ENCODE measurements at regions not wholly inside any gene's neighbourhood (a gene's known extent, or its start where the extent isn't known, plus 50 kb on each side); places are given as distances from the start of the nearest gene placed in this dataset.
"Not testable (repeated sequence)": the region's sequence is repeated elsewhere in the genome, so short reads cannot be mapped to it uniquely, and the experiment has no call there.

- DNase-seq, result no peak
Measured at GRCh38 chr6:144360401-144360800, 75.3 kb downstream of the UTRN start.

GRCh38 chr6:144361016-144361415 lies 75.9 kb downstream of the UTRN start:
- no peak for DNase-seq

GRCh38 chr6:144362042-144363018 lies 77.2 kb downstream of the UTRN start:
- no peak for DNase-seq

GRCh38 chr6:144364208-144364720 lies 79.1 kb downstream of the UTRN start:
- no peak for DNase-seq

GRCh38 chr6:144364782-144365181 lies 79.6 kb downstream of the UTRN start:
- no peak for DNase-seq

GRCh38 chr6:144365271-144365670 lies 80.1 kb downstream of the UTRN start:
- DNase-seq, result no peak

GRCh38 chr6:144369696-144370095 lies 84.6 kb downstream of the UTRN start:
- DNase-seq, result not testable (repeated sequence)

- no peak for DNase-seq
Measured at GRCh38 chr6:144372116-144372515, 87.0 kb downstream of the UTRN start.

- DNase-seq, result no peak
Measured at GRCh38 chr6:144372611-144373594, 87.8 kb downstream of the UTRN start.

GRCh38 chr6:144374525-144374924 lies 89.4 kb downstream of the UTRN start:
- not testable (repeated sequence) for DNase-seq

GRCh38 chr6:144377586-144378210 lies 92.6 kb downstream of the UTRN start:
- no peak for DNase-seq

- no peak for DNase-seq
Measured at GRCh38 chr6:144378437-144378836, 93.3 kb downstream of the UTRN start.

GRCh38 chr6:144379356-144379755 lies 94.2 kb downstream of the UTRN start:
- DNase-seq, result no peak

GRCh38 chr6:144381499-144381898 lies 96.4 kb downstream of the UTRN start:
- DNase-seq, result not testable (repeated sequence)

GRCh38 chr6:144383336-144383735 lies 98.2 kb downstream of the UTRN start:
- DNase-seq, result no peak

- DNase-seq, result no peak
Measured at GRCh38 chr6:144384427-144384826, 99.3 kb downstream of the UTRN start.

- DNase-seq, result not testable (repeated sequence)
Measured at GRCh38 chr6:144389474-144389873, 104.3 kb downstream of the UTRN start.

- no peak for DNase-seq
Measured at GRCh38 chr6:144390202-144390601, 105.1 kb downstream of the UTRN start.

- DNase-seq, result no peak
Measured at GRCh38 chr6:144390886-144391285, 105.8 kb downstream of the UTRN start.

GRCh38 chr6:144392536-144392935 lies 107.4 kb downstream of the UTRN start:
- DNase-seq, result no peak

GRCh38 chr6:144394210-144394609 lies 109.1 kb downstream of the UTRN start:
- DNase-seq, result no peak

GRCh38 chr6:144395014-144395413 lies 109.9 kb downstream of the UTRN start:
- no peak for DNase-seq

GRCh38 chr6:144395826-144396225 lies 110.7 kb downstream of the UTRN start:
- no peak for DNase-seq
